AG10803 (cell line): ENCODE measurements at regions not wholly inside any gene's neighbourhood (a gene's known extent, or its start where the extent isn't known, plus 50 kb on each side); places are given as distances from the start of the nearest gene placed in this dataset.

Experiments
- DNase-seq: peaks from one replicate; pipeline ENCODE4 v3.0.0; 2010; ENCODE audit warnings: low read depth
- H3K4me3 ChIP-seq: 2 replicates; pipeline ENCODE4 v1.5.1; 2011; ENCODE audit warnings: mild to moderate bottlenecking, low read length, control low read depth
- TF ChIP-seq, protein P1 (sequence below): conservative IDR thresholded peaks from 2 replicates; pipeline ENCODE4 v1.5.1; 2011; ENCODE audit warnings: mild to moderate bottlenecking, low read length, control low read depth, inconsistent platforms

DNA sequence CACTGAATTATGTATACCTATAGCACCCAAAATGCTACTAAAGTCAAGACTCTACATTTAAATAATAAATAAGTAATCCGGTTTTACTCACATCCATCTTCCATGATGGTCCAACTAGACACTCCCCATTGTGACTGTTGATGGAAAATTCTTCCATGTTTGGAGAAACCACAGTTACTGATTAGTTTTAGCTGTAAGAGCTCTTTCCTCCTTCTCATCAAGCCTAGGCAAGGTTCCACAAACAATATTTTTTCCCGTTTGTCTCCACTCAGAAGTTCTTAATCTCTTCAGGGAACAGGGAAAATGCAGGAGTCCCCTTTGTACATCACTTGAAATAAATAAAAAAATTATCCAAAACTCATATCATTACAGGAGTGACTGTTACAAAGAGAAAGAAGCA is 70.7 kb upstream of the EDNRB start:
- no peak overlapping the region for H3K4me3 ChIP-seq
- TF ChIP-seq, protein P1, sequence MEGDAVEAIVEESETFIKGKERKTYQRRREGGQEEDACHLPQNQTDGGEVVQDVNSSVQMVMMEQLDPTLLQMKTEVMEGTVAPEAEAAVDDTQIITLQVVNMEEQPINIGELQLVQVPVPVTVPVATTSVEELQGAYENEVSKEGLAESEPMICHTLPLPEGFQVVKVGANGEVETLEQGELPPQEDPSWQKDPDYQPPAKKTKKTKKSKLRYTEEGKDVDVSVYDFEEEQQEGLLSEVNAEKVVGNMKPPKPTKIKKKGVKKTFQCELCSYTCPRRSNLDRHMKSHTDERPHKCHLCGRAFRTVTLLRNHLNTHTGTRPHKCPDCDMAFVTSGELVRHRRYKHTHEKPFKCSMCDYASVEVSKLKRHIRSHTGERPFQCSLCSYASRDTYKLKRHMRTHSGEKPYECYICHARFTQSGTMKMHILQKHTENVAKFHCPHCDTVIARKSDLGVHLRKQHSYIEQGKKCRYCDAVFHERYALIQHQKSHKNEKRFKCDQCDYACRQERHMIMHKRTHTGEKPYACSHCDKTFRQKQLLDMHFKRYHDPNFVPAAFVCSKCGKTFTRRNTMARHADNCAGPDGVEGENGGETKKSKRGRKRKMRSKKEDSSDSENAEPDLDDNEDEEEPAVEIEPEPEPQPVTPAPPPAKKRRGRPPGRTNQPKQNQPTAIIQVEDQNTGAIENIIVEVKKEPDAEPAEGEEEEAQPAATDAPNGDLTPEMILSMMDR, result no peak
- DNase-seq, result no peak

DNA sequence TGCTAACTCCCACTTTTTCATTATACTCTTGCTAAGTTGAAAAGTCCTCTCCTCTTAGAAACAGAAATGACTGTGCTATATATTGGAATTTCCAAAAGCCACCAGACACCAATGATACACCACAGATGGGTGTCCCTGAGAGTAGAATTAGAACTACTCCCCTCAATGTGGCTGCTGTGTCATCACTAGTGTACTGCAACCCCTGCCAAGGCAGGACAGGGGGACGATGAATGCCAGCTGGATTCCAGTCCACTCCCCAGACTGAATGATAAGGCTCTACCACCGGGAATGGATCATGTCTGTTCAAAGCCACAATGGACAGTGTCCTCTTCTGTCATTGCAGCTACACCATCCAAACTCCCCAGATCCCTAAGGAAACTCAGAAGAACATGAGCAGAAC is 69.7 kb upstream of the EDNRB start:
- H3K4me3 ChIP-seq, result no peak overlapping the region
- no peak for DNase-seq
- TF ChIP-seq, protein P1, result no peak

DNA sequence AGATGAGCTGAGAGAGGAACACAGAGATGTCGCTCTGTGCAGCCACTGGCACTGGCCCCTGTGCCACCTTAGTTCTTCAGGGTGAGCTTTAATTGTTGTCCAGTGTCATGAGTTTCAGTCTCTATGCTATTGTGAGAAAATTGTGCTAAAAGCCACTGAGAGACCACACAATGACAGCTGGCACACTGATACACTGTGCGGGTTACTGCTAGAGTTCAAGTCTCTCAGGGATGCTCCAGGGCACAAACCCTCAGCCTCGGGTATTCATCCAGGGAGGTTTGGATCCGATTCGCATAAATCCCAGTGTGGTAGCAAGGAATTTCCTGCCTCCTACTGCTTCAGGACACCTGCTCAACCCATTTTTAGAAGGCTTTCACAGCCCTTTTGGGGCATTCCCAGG is 68.1 kb upstream of the EDNRB start:
- no peak for DNase-seq
- H3K4me3 ChIP-seq, result no peak overlapping the region
- TF ChIP-seq, protein P1, result no peak

DNA sequence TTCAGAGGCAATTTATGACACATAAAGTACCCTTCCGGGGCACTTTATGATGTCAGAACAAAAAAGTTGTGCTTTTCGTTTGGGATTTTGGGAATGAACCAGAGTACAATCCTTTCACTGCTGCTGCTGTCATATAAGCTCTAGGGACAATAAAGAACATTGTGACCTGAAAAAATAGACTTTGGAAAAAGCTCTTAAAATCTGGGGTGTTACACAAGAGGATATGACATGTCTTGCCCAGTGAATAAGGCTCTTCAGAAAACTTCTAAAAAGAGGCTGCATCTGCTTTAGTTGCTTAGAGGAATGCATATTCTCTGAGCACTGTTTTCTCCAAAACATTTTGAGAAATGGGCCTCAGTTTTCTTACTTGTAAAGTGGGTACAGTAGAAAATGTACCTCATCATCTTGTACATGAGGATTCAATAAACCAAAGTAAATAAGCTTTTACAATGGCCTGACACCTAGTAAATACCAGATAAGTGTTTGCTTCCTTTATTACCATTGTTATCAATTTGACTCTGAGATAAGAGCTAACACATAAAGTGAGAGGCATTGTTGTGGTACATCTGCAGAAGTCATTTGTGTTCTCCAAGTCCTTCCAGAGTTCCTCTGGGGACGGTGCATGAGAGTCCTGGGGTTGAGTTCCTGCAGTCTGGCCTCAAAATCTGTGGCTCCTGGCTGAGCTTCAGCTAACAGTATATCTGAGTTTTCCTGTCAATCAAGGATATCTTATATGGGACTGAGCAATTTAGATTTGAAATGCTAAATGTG is 67.4 kb upstream of the EDNRB start:
- TF ChIP-seq, protein P1, result no peak
- peak; percentile 1 for DNase-seq
- H3K4me3 ChIP-seq, result no peak overlapping the region

DNA sequence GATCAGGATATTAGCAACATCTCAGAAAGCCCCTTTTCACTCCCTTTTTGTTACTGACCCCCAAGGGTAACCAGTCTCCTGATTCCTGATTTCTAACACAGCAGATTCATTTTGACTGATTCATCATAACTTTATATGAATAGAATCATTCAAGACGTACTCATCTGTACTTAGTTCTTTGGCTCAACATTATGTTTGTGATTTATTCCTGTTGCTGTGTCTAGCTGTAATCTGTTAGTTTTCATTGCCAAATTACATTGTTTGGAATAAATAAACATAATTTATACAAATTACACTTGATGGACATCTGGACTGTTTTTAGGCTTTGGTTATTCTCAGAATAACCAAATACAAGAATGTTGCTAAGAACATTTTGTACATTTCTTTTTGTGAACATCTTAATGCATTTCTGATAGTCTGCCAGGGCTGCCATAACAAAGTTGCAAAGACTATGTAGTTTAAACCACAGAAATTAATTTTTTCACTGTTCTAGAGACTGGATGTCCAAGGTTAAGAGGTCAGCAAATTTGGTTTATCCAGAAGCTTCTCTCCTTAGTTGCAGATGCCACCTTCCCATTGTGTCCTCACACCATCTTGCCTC is 62.8 kb upstream of the EDNRB start:
- TF ChIP-seq, protein P1, result no peak
- no peak overlapping the region for H3K4me3 ChIP-seq
- peak; percentile 8 for DNase-seq

DNA sequence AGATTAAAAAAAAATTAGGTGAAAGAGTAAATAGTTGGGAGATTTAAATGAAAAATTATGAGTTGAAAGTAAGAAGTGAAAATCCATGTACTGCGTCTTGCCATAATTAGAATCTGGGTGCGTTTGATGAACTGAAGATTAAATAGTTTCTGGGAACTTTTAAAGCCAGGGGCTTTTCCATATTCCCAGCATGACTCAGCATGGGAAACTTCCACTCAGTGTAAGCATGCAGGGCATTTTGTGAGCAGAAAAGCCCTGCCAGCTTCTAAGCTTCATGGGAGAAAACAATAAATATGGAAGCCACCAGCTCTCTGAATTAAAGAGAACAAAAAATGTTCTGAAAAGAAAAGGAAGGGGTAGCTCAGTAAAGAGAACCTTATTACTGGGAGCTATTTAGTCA is 62.0 kb upstream of the EDNRB start:
- TF ChIP-seq, protein P1, result no peak
- no peak overlapping the region for H3K4me3 ChIP-seq
- peak; percentile 67 for DNase-seq

DNA sequence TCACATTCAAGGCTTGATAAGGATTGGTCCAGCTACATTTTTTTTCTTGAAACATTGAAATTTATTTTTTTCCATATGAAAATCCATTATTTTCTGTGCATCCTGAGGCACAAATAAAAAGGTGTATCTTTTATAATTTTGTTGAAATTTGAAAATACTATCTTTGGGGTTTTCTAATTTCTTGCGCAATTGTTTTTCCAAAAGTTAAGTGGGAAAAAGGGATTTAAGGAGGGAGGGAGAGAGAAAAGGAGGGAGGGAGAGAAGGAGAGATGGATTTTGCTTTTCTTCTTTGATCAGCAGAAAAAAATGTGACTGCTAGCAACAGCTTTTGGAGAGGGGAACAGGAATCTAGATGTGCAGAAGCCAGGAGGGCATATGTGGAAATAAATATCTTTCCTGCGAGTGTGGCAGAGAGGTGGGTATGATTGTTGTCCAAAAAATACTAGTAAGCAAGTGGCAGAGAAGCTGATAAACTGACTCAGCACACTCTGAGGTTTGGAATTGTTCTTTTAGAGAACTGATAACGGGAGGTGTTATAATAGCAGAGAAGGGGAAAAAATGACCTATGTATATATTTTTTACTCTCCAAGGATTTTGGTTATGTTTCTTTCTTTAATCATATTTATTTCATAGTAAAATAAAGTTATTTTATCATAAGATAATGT is 61.2 kb upstream of the EDNRB start:
- peak; percentile 2 for DNase-seq
- TF ChIP-seq, protein P1, result no peak
- H3K4me3 ChIP-seq, result no peak overlapping the region
